AG09319 (cell line): ENCODE measurements at regions not wholly inside any gene's neighbourhood (a gene's known extent, or its start where the extent isn't known, plus 50 kb on each side); places are given as distances from the start of the nearest gene placed in this dataset.

Experiments
- DNase-seq: peaks from one replicate; pipeline ENCODE4 v3.0.0-alpha.2; 2010; ENCODE audit warnings: low read depth; ENCODE audit errors: extremely low read depth
- TF ChIP-seq, protein P1 (sequence below): IDR thresholded peaks from 2 replicates; pipeline ENCODE4 v1.5.1; 2011; ENCODE audit warnings: low read depth, mild to moderate bottlenecking, inconsistent platforms, low read length, moderate library complexity

DNA sequence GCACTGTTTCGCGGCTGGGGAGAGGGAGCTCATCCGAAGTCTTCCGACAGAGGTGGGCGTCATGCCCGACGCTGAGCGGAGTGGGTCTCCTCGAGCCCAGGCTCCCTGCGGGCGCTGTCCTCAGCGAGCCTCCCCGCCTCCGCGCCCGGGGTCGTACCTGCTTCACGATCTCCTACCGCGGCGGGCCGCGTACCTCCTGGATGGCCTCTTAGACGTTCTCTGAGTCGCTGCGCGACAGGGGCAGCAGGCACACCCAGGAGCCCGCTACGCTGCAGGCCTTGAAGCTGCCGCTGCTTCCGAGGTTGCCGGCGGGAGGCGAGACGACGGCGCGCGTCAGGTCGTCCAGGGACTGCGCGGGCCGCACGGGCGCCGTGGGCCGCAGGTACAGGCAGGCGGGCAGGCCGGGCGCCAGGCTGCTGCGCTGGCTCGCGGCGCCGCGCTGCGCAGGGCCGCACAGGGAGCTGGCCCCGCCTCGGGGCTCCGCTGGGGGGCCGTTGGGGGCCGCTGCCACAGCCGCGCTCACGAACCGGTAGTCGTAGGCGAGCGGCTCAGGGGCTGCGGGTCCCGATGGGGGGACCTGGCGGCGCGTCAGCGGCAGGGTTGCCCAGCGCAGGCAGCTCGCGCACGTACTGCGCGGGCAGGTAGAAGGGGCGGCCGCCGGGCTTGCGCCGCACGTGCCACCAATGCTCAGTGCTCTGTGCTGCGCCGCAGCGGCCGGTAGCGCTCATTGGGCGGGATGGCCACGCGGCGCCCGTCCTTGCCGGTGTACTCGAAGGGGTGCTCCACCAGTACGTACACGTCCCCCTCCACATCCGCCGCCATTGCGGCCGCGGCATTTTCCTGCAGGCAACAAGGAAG is 116.4 kb upstream of the SMURF2 start:
- TF ChIP-seq, protein P1, sequence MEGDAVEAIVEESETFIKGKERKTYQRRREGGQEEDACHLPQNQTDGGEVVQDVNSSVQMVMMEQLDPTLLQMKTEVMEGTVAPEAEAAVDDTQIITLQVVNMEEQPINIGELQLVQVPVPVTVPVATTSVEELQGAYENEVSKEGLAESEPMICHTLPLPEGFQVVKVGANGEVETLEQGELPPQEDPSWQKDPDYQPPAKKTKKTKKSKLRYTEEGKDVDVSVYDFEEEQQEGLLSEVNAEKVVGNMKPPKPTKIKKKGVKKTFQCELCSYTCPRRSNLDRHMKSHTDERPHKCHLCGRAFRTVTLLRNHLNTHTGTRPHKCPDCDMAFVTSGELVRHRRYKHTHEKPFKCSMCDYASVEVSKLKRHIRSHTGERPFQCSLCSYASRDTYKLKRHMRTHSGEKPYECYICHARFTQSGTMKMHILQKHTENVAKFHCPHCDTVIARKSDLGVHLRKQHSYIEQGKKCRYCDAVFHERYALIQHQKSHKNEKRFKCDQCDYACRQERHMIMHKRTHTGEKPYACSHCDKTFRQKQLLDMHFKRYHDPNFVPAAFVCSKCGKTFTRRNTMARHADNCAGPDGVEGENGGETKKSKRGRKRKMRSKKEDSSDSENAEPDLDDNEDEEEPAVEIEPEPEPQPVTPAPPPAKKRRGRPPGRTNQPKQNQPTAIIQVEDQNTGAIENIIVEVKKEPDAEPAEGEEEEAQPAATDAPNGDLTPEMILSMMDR, result no peak
- no peak for DNase-seq

GRCh38 chr17:64777415-64778239 is 115.5 kb upstream of the SMURF2 start:
- DNase-seq, result no peak
- TF ChIP-seq, protein P1, result no peak

DNA sequence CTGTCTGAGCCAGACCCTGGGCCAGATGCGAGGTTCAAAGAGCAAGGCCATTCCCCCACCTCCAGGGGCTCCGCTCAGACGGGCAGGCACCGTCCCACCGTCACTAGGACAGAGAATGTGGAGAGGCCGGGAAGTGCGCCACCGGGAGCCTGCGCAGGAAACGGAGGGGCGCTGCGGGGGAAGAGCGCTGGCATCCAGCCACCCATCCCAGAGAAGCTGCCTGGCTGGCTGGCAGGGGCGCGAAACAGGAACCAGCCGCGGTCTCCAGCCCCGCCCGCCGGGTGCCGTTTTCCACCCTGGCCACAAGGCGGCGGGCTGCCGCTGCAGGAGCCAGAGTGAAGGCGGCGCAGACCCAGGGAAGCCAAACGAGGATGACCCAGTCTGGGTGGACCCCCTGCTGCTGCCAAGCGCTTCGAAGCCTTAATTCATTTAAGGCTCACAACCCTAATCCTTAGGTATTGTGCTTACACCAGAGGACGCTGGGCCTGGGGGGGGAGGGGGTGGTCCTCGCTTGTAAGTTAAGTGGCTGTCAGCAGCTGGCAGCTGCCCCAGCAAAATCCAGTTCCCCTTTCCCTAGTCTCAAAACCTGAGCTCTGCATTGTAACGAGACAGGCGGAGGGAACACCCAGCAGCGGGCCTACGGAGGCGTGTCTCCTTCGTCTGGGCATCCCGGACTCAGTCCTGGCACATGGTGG is 114.8 kb upstream of the SMURF2 start:
- DNase-seq, result peak; percentile 44

GRCh38 chr17:64775701-64776570 is 113.8 kb upstream of the SMURF2 start:
- TF ChIP-seq, protein P1, result no peak
- no peak for DNase-seq

More for the DNA sequence above, 114.8 kb upstream of the SMURF2 start:
- TF ChIP-seq, protein P1, result peak; percentile 86

- TF ChIP-seq, protein P1, result no peak
- no peak for DNase-seq
Measured at GRCh38 chr17:64774888-64775540, 112.9 kb upstream of the SMURF2 start.

GRCh38 chr17:64773836-64774761 is 112.0 kb upstream of the SMURF2 start:
- TF ChIP-seq, protein P1, result peak; percentile 36

More at GRCh38 chr17:64773836-64774761, 112.0 kb upstream of the SMURF2 start:
- DNase-seq, result peak; percentile 7
